HG02623 (cell line): ENCODE measurements at regions not wholly inside any gene's neighbourhood (a gene's known extent, or its start where the extent isn't known, plus 50 kb on each side); places are given as distances from the start of the nearest gene placed in this dataset.

Experiments
- ATAC-seq: cut with Tn5 transposase; IDR thresholded peaks from one replicate; pipeline ENCODE4 v1.9.1; 2021; ENCODE audit warnings: moderate library complexity; ENCODE audit not compliant: unreplicated experiment

GRCh38 chr1:163725551-163725950, 403.8 kb downstream of the NUF2 start:
- ATAC-seq, result no peak

DNA sequence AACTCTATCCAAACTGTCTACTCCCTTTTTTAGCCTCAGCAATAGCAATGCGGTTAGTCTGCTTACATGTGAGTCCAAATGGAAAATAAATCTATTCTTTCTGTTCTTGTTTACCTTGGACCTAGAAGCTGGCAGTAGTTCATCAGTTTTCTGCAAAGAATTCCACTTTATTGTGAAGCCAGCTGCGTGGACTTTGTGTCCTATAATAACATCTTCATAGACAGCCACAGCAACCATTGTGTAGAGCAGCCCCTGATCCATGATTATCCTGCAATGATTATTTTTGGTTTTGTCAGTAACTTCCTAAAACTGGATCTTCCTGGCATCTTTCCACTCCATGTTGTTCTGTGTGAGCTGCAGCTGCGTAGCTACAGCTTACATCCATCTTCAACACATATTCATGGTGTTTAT, 408.7 kb downstream of the NUF2 start:
- ATAC-seq, result no peak

- no peak for ATAC-seq
These were observed 415.5 kb downstream of the NUF2 start for GRCh38 chr1:163737261-163737660.

- ATAC-seq, result no peak
These were observed 422.6 kb downstream of the NUF2 start for GRCh38 chr1:163744301-163744887.

DNA sequence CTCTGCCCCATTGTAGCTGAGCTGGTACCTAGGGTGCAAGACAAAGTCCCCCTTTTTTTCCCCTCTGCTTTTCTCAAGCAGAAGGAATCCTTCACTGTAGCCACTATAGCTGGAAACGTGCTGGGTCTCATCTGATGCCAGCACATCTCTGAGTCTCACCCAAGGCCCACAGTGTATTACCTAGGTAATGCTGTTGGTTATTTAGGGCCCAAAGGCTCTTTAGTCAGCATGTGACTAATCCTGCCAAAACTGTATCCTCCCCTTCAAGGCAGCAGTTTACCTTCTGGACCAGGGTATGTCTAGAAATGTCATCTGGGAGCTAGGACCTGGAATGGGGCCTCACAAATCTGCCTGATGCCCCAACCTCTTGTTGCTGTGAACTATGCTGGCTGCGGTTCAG, 423.4 kb downstream of the NUF2 start:
- no peak for ATAC-seq

GRCh38 chr1:163747261-163747660, 425.5 kb downstream of the NUF2 start:
- no peak for ATAC-seq

DNA sequence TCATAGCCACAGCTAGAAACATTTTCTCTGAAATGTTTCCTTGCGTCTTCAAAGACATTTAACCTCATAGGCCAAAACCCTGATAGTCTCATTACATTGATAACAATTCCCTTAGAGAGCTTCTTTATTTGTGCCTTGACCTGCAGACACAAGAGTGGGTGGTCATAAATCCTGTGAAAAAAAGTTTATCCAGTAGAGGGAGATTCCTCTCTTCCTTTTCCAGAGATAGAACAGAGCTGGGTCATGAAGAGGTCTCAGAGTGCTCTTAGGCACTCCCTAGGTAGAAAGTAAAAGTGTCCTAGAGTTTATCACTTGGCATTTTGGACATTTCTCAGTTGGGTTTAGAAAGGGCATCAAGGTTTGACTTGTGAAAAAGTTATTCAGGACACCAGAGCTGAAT, 426.1 kb downstream of the NUF2 start:
- no peak for ATAC-seq

DNA sequence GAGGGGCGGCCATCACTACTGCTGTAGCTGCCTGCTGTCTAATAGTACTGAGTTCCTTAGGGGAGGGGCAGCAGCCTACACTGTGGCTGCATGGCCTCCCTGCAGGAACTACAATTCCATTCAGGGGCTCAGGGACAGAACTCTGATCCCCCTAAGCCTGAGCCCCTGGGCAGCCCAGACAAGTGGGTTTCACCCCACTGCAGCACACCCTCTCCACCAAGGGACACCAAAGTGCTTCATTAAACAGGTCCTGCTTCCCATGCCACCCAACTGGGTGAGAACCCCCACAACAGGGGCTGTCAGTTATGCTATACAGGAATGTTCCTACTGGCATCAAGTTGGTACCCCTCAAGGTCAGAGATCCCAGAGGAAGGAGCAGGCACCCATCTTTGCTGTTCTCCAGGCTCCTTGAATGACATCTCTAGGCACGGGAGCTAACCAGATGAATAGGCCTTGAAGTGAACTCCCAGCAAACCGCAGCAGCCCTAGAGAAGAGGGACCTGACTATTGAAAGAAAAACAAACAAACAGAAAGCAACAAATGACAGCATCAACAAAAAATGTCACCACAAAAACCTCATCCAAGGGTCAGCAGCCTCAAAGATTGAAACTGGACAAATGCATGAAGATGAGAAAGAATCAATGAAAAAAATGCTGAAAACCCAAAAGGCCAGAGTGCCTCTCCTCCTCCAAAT, 437.4 kb downstream of the NUF2 start:
- no peak for ATAC-seq

DNA sequence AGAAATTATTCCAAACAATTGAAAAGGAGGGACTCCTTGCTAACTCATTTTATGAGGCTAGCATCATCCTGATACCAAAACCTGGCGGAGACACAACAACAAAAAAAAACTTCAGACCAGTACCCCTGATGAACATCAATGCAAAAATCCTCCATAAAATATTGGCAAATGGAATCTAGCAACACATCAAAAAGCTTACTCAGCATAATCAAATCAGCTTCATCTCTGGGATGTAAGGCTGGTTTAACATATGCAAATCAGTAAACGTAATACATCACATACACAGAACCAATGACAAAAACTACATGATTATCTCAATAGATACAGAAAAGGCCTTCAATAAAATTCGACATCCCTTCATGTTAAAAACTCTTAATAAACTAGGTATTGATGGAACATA, 440.1 kb downstream of the NUF2 start:
- ATAC-seq, result no peak

GRCh38 chr1:163766257-163766918, 444.6 kb downstream of the NUF2 start:
- no peak for ATAC-seq

- ATAC-seq, result no peak
These were observed 446.8 kb downstream of the NUF2 start for GRCh38 chr1:163768576-163768975.

GRCh38 chr1:163770265-163770664, 448.5 kb downstream of the NUF2 start:
- no peak for ATAC-seq

DNA sequence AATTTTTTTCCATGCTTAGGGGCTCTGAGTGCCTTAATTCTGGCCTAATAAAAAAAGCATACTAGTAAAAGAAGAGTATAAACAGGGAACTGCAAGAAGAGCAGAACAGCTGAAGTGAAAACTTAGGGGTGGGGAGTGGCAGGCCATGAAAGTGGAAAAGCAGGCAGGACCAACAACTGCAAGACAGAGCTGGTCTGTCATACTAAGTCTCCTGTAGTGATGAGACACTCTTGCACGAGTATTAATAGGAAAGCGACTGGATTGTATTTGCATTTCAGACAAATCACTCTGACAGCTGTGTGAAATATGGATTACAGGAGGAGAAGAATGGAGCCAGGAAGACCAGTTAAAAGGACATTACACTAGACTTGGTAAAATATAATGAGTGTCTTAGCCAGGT, 449.9 kb downstream of the NUF2 start:
- no peak for ATAC-seq

DNA sequence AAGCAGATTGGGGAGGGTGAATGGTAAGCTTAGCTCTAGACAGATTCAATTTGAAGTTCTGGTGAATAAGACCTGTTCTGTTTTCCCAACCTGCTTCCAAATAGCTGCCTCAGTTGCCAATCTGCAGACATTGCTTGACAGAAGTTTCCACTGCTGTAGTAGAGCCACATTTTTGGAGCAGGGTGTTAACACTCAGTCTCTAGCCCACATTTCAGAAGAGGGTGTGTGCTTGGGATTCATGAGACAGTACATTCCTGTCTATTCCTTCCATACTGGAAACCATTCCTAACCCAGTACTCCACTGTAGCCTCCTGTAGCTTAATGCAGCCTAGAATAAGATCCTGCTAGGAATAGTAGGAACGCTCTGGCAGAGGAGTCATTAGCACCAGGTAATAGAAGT, 450.5 kb downstream of the NUF2 start:
- no peak for ATAC-seq

GRCh38 chr1:163773396-163773795, 451.6 kb downstream of the NUF2 start:
- ATAC-seq, result no peak

- ATAC-seq, result no peak
These were observed 452.7 kb downstream of the NUF2 start for GRCh38 chr1:163774401-163774945.

GRCh38 chr1:163774978-163775620, 453.3 kb downstream of the NUF2 start:
- no peak for ATAC-seq

DNA sequence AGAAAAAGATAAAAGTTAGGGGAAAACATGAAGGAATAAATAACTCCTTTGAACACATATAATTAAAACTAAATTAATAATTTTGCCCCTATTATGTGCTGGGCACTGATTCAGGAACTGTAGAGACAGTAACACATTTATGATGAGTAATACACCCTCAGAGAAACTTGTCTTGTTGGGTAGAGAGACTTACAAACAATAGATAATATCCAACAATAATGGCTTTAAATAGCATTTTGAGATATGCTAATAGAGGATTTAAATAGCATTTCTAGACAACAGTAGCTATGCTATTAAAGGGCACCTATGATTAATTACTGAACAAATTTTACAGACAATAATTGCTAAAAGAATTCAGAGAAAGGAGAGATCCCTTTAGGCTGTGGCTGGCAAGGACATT, 455.5 kb downstream of the NUF2 start:
- ATAC-seq, result no peak

GRCh38 chr1:163781146-163781545, 459.4 kb downstream of the NUF2 start:
- no peak for ATAC-seq

GRCh38 chr1:163785868-163786405, 464.2 kb downstream of the NUF2 start:
- no peak for ATAC-seq

DNA sequence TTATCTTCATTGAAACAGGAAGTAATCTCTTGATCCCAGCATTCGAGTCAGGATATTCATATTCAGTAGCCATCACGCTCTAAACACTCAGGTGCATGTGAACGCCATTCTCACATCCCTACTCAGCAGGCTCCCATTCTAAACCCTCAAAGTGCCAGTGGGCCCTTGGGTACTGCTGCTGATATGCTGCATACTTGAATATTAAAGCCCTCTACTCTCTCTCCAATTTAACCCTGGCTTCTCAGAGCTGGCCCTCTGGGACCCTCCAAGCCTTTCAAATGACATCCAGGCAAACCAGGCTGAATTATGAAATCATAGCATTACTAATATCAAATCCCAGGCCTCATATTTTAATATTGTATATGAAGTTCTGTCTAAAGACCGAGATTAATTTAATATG, 468.2 kb downstream of the NUF2 start:
- no peak for ATAC-seq
